GM19455 (cell line): ENCODE measurements at regions not wholly inside any gene's neighbourhood (a gene's known extent, or its start where the extent isn't known, plus 50 kb on each side); places are given as distances from the start of the nearest gene placed in this dataset.

Experiments
- ATAC-seq: cut with Tn5 transposase; IDR thresholded peaks from one replicate; pipeline ENCODE4 v1.9.1; 2021; ENCODE audit not compliant: unreplicated experiment

GRCh38 chr20:11118802-11119380 lies 445.1 kb upstream of the JAG1 start:
- no peak for ATAC-seq

- no peak for ATAC-seq
These were observed 445.8 kb upstream of the JAG1 start for GRCh38 chr20:11119573-11119972.

DNA sequence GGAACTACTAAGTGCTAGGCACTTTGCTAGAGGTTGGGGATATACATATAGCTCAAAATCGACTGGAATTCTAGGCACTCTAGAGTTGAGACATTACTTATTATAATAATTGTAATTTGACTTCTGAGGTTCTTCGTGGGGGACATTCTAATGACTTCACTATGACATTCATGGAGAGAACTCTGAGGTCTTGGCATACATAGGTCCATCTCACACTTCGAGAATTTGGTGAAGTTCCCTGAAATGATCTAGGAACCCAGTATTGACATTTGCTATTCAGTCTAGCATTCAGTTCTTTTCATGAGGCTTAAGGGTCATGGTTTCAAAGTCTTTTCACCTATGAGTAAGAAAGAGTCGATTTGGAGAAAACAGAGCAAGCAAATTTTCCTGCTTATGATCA lies 446.6 kb upstream of the JAG1 start:
- ATAC-seq: no peak

DNA sequence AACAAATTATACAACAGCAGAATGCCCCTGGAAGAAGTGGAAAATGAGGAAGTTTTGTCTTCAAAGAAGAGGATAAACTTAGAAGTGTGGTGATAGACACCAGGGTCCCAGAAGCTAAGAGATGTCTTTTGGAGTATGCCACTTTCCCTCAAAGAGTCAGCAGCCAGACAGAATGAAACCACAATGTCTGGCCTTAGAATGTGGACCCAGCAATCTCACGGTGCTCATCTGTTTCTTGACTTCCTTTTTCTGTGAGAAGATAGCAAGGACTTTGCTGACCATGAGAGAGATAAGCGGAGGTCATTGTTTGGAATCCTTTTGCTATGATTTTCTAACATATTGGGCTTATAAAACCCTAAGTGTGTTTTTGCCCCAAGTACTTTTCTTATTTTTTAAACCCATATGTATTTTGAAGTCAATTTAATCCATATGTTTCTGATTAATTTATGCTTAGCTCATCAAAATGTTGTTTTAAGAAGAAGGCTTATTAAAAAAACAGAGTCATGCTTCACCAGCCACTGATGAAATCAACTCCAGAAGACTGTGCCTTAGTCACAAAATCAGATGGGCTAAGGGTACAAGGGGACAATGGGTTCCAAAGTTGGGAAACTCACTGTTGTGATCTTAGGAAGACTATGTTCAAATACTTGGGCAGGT lies 451.2 kb upstream of the JAG1 start:
- ATAC-seq: no peak

- no peak for ATAC-seq
These were observed 454.5 kb upstream of the JAG1 start for GRCh38 chr20:11128220-11128718.

- no peak for ATAC-seq
These were observed 454.9 kb upstream of the JAG1 start for GRCh38 chr20:11128721-11129120.

GRCh38 chr20:11130554-11131166 lies 456.9 kb upstream of the JAG1 start:
- no peak for ATAC-seq

GRCh38 chr20:11132819-11133415 lies 459.1 kb upstream of the JAG1 start:
- no peak for ATAC-seq

DNA sequence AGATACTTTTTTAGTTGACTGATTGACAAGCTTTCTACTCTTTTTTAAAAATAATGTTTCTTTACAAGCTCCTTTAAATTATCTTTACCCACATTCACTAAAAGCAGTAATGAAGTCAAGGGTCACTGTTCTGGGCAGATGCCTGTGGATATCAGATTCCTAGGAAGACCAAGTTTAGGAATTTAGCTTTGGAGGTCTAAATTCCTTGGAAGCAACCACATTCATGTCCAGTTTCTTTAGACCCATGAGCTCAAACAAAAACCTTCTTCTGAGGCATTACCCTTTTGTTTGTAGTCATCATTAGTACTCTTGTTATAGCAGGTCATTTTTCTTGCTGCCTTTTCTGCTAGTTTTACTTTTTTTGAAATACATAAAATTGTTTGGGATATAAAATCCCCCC lies 462.9 kb upstream of the JAG1 start:
- no peak for ATAC-seq

- ATAC-seq: no peak
These were observed 463.9 kb upstream of the JAG1 start for GRCh38 chr20:11137688-11138087.

- ATAC-seq: no peak
These were observed 466.6 kb upstream of the JAG1 start for GRCh38 chr20:11140359-11140758.

GRCh38 chr20:11143481-11143880 lies 469.7 kb upstream of the JAG1 start:
- ATAC-seq: no peak

- ATAC-seq: no peak
These were observed 470.5 kb upstream of the JAG1 start for GRCh38 chr20:11144114-11144950.

DNA sequence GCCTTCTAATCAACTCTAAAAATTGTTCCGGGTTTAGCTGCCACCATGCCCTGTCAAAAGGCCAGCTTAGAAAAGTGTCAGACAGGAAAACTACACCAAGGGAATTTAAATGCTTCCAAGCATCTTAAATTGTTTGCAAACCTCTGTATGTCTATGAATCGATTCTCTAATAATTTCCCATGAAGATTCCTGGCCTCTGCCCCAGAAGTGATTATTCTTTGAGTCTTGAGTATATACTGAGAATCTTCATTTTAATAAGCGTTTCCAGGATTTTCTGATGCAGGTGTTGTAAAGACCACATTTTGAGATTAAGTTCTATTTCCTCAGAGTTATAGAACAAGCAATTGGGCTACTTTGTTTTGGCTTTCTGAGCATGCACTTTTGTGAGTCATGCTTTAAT lies 471.8 kb upstream of the JAG1 start:
- ATAC-seq: no peak

DNA sequence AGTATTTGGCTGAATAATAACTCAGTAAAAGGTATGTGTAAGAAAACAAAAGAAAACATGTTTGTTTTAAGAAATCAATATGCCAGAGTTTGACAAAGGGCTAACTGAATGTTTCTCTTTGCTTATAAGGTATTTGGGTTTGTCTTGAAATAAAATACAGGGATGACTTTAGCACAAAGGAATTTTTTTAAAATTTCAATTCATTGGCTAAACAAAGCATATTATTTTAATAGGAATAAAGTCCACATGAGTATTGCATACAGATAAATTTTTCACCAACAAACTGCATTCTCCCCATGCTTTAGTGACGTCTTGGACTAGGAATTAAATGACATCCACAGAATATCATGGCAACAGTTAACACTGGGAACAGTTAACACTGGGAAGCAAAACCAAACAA lies 480.0 kb upstream of the JAG1 start:
- ATAC-seq: no peak

GRCh38 chr20:11155156-11155756 lies 481.5 kb upstream of the JAG1 start:
- ATAC-seq: no peak

- no peak for ATAC-seq
These were observed 483.1 kb upstream of the JAG1 start for GRCh38 chr20:11156922-11157321.

GRCh38 chr20:11158146-11158545 lies 484.3 kb upstream of the JAG1 start:
- no peak for ATAC-seq

GRCh38 chr20:11158589-11158988 lies 484.8 kb upstream of the JAG1 start:
- ATAC-seq: no peak

GRCh38 chr20:11159728-11160127 lies 485.9 kb upstream of the JAG1 start:
- no peak for ATAC-seq
